SH-SY5Y (cell line): ENCODE measurements at regions not wholly inside any gene's neighbourhood (a gene's known extent, or its start where the extent isn't known, plus 50 kb on each side); places are given as distances from the start of the nearest gene placed in this dataset.

Source experiments
- GATA2 ChIP-seq: IDR thresholded peaks from 2 replicates; pipeline ENCODE4 v1.6.1; 2011; ENCODE audit warnings: mild to moderate bottlenecking, low read depth, low read length
- GATA3 ChIP-seq: IDR thresholded peaks from 2 replicates; pipeline ENCODE4 v1.6.1; 2011; ENCODE audit warnings: low read depth, mild to moderate bottlenecking, low read length, moderate library complexity

- no peak for TF ChIP-seq GATA3
- no peak for TF ChIP-seq GATA2
Measured at GRCh38 chr12:43290836-43291235, 261.2 kb downstream of the ADAMTS20 start.
